NCI-H2227 treated with DMSO at 0.1 percent for 48 hours (cell line): ENCODE measurements at regions not wholly inside any gene's neighbourhood (a gene's known extent, or its start where the extent isn't known, plus 50 kb on each side); places are given as distances from the start of the nearest gene placed in this dataset.

Source experiments
- DNase-seq: peaks from one replicate; lab custom pipeline; 2025; lab: John Stamatoyannopoulos, UW

DNA sequence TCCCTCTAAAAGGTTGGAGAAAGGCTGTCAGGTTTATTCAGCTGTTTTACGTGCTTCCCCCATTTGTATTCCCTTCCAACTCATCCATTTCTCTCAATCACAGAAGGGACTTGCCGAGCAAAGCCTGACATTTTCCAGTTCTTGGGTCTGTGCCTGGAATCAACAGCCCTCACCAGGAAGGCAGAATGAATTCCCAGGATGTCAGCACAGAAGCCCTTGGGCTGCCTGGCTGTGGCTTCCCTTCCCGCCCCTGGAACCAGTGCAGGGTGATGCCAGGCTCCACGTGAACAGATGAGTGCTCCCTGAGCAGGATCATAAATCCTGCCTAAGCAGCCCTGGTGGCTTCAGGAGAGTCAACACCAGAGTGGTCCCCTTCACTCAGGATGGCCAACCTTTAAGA, 86.1 kb upstream of the CD83 start:
- no peak for DNase-seq

DNA sequence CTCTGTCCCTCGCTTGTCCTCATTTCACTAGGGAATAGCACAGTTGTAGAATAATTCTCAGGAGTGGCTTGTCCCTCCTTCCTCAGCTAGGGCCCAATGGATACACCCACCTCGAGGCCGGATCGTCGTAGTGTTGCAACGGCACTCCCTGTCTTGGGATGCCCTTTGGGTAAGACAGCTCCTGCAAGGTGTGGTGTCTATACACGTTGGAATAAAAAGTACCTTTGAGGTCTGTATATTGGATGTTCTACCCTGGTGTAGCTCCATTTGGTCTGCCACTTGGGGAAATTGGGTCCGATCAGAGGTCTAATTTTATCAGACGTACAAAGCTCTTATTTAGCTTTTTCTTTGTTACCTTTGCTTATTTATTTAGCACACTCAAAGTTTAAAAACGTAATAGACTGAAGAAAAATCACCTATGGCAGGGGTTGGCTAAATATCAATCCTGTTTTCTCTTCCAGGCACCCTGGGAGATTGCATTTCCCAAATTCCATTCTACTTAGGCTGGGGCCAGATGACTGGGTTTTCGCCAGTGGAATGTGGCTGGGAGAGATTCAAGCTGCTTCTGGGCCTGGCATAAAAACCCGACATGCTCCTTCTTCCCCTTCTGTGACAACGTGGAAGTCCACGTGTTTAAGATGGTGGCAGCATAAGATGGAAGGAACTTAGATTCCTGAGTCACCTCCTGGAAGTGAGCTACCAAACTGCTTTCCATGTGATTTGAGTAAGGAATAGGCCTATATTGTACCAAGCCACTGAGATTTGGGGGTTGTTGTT, 82.3 kb upstream of the CD83 start:
- DNase-seq, result no peak

DNA sequence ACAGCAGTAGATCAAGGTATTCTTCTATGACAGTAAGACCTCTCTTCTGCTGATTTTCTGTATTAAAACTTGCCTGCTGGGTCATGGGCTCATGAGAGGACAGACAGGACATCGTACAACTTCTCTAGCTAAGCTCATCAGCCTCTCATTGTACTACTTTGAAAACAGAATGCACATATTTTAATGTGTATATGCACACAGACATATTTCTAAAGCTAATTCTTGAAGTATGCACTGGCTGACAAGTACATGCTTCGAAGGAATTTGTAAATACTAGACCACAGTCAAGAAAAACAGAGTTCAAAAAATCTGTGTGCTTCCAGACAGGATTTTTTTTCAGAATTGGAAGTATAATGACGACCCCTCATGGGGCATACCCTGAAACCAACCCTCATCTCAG, 81.7 kb upstream of the CD83 start:
- DNase-seq, result no peak

DNA sequence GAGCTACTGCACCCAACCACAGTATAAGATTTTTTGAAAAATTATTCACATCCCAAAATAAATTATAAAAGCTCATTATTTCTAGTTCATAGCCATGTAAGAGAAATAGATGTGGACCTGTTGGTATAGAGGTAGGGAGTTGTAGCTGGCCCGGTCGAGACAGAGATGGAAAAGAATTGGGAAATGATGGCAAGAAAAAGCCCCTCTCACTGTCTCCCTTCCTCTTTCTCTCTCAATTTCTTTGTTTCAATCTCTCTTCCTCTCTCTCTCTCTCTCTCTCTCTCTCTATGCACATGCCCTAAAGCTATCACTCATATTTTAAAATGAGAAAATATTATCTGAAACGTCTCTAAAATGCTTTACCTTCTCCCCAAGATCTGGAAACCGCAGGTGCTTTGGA, 80.7 kb upstream of the CD83 start:
- DNase-seq, result no peak

DNA sequence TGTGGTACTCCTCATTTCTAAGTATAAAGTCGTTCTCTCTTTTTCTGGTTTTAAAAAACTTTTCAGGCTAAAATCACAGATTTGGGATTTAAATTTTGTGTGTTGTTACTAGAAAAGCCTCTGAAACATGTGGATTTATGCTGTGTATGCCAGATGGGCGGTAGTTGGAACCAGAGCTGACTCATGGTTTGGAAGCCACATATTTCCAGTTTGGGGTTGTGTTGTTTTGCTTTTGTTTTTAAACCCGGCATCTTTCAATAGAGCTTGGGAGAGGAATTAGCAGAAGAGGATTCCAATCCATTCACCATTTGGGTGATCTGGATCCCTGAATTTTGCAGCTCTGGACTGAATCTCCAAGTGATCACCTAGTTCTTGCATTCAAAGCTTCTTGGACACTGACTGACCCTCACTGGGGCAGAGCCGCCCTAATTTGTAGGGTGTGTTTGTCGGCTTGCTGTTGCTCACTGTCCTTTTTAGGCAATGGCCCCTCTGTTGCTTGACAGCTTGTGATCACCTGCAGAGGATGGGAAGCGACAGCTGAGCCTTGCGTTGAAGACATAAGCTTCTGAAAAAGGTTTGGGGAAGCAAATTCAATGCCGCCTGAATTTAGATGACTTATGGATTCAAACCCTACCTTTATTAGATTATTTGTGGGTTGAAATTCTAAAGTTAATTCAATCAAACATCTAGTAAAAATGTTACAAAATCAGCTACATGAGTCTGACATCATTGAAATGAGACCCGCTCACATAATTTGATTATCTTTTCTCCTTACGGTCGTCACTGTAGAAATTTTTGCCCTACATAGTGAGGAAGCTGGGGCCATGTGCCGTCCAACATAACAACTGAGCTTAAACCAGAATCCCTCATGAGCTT, 79.9 kb upstream of the CD83 start:
- DNase-seq, result no peak

DNA sequence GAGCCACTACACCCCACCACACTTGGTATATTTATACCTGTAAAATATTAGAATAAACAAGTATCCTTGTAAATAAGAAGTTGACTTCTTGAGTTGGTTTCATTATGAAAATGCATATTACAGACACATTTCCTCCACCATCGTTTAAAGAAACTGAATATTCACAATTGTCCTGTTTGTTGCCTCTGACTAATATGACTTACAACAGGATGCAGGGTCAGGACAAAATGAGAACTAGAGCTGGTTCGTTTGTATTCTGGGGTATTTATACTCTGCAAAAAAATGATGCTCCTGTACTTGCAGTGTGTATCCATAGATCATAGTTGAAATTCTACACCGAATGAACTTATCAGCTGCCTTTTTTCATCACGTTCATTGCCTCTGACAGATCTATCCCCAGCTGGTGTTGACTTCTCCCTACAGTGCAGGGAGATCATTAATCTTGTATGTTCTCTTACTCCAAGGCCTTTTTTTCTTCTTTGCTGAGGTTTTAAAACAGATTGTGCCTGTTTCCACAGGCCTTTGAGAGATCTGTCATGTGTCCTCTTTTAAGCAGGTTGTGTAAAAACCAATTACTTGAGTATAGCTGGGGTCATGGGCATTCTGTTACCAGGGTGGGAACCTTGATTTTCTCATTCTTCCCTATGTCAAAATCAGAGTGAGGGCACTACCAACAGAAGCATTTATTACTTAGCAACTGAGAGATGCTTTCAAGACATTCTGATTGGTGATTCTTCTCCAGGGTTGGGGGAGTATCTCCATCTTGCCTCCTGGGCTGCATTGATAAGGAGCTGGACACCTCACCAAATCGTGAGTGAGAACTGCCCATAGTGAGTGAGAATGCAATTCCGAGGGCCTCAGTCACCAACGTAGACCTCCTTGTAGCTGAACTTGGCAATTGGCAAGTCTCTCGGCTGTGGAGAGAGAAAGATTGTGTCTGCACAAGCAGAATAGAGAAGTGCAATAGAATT, 78.8 kb upstream of the CD83 start:
- no peak for DNase-seq

DNA sequence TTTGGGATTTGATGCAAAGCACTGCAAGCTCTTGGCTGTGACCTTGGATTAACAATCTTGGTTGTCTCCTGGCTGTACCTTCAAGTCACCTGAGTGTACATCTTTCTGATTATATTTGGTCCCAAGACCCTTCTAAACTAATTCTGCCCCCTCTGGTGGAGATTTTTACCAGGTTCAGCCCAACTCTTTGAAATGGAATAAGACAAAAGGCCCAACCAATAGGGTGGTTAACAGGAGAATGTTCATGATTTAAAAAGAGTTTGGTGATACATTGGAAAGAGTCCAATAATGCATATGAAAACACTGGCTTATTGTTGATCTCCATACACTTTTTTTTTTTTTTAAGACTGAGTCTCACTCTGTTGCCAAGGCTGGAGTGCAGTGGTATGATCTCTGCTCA, 77.5 kb upstream of the CD83 start:
- no peak for DNase-seq

DNA sequence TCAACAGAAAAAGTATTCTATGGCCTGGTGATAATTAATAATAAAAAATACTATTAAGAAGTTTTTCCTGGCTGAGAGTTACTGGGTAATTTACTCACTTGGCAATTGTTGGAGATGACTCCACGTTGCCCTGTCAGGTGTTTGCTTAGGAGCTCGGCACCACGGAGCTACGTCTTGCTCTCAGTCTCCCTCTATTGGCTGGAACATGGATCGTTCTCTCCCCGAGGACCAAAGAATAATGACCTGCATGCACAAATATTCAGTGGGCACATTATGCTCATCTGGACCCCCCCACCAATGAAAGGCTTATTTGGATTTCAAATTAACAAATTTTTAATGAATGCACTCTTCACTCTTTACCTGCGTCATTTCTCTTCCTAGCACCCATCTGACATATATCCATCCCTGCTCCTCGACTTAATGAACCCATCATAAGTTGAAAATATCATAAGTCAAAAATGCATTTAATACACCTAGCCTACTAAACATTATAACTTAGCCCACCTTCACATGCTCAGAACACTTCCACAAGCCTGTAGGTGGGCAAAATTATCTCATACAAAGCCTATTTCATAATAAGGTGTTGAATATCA, 71.0 kb upstream of the CD83 start:
- peak; percentile 41 for DNase-seq

DNA sequence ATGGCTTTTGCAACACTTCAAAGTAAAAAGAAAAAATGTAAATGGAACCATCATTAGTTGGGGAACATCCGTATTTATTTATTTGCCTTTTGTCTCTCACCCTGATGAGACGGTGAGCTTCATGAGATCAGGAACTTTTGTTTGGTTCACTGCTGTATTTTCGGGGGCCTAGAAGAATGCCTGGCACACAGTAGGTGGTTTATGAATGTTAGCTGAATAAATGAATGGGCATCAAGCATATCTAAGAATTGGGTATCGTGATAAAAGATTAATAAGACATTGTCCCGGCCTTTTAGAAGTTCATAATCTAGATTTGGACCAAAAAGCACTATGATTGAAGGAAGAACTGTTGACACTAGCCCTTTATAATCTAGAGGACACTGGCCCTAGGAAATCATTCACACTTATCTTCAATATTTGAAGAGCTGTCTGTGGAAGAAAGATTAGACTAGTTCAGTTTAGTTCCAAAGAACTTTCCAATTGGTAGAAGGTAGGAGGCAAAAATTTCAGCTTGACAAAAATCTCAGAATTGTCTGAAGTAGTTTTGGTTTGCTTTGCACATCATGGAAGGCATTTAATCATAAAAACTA, 70.3 kb upstream of the CD83 start:
- DNase-seq, result no peak

DNA sequence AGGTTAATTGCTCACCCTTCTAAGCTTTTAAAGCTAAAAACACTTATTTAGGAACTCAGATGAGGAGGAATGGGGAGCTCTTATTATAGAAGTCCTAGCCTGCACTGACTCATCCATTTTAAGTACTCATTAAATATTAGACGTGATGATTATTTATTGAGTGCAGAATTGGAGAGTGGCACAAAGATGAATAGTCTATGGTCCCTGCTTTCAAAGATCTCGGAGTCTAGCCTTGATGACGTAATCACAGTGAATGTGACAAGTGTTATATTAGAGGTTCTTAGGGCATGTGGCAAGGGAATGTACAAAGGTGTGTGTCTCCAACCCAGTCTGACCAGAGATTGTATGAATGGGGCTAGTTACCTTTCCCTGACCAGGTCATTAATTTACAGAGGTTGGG, 68.7 kb upstream of the CD83 start:
- no peak for DNase-seq

DNA sequence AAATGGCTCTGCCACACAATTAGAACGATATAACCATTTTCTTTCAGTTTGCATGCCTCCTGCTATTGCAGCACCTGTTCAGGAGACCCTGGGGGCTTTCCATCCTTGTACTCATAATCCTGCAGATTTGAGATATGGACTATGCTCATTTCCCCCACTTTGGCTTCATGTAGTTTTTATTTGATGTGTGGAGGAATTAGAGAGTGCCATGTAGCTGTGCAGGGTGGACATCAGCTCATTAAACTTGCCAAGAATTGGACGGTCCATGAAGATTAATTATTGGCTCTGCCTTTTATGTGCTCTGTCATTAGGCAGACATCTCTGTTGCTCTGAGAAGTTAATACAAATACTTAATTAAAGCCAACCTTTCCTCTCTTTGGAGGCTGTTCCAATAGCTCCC, 66.2 kb upstream of the CD83 start:
- no peak for DNase-seq

DNA sequence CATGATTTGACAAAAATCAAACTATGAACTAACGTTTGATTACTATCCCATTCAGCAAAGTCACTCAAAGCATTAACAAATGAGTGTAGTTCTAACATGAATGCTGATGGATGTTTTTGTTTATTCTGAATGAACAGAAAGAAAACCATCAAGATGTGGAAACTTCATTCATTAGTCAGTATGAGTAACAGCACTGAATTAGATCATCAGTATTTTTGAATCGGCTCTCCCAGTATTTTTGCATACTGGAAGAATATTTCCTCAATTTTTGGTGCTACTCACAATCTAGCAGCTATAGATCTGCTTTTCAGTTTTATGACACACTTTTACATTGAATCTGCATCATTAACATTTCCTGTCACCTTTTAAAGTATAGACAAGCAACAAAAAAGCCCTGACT, 63.8 kb upstream of the CD83 start:
- no peak for DNase-seq

DNA sequence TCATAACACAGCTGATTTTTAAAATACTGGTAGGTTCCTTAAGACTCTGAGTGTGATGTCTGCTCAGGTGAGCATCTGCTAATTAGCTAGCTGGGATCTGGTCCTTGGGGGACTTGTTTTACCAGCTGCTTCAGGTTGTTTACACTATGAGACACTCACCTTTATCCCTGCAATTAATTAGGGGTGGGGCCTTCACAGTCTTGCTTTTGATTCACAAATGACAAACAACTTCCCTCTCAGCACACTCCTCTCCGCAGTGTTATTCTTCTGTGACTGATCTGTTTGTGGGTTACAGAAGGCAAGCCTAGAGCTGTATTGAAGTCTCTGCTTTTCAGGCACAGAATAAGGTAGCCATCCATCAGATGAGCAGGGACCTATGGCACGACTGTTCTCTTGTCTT, 62.0 kb upstream of the CD83 start:
- no peak for DNase-seq

DNA sequence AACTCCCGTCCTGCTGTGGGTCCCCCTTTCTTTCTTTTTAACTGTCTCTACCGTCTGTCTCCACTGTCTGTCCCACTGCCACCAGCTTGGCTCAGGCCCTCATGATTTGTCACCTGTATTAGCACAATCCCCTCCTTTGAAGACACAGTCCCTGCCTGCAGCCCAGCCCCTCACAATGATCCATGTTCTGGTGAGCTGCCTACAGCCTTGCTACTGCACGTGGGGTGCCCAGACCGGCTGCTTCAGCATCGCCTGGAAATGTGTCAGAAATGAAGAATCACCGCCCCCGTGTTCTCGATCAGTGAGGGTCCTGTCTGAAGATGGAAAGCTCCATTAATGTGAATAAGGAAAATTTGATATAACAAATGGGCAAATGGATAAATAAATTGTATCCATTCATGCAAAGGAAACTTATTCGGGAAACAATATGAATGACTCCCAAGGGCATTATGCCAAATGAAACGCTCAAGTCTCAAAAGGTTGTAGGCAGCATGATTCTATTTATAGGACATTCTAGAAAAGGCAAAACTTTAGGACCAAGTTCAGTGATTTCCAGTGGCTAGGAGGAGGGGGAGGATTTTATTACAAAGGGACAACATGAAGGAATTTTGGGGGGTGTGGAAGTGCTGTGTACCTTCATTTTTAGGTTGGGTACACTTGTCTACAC, 59.4 kb upstream of the CD83 start:
- DNase-seq, result no peak

DNA sequence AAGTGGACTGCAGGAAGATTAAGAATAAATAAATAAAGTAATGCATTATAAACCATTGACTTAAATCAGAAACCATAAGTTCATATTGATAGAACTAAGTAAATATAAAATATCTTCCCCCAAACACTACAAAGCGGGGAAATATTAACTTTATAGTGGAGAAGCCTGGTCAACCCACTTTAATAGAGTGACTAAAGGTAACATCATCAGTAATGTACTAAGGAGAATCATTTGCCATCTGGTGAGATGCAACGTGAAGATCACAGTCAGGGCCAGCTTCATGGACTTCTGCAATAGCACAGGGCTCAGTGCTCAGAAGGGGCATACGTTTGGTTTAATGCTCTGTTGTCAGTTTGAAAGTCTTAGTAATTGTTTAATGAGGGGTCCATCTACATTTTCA, 58.8 kb upstream of the CD83 start:
- DNase-seq, result no peak

DNA sequence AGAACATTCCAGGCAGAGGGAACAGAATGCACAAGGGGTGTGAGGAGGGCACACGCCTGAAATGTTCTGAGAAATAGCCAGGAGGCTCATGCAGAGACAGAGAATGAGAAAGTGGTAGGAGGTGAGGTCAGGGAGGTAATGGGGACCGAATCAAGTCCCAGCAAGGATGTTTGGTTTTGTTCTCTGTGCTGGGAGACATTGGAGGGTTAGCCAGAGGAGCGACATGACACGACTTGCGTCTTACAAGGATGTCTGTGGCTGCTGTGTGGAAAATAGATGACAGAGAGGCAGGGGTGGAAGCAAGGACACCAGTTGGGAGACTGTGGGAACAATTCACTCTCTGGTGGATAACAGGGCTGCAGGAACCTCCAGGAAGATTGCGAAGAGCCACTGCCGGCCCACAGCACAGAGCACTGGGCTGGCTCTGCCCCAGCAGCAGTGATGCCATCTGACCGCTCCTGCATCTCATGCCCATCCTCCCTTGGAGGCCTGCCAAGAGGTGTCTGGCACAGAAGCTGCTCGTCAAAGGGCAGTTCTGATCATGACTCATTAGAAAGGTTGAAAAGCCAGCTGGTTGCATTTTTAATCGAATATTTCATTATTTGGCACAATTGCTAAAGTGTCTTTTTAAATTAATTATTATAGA, 57.7 kb upstream of the CD83 start:
- DNase-seq, result no peak

DNA sequence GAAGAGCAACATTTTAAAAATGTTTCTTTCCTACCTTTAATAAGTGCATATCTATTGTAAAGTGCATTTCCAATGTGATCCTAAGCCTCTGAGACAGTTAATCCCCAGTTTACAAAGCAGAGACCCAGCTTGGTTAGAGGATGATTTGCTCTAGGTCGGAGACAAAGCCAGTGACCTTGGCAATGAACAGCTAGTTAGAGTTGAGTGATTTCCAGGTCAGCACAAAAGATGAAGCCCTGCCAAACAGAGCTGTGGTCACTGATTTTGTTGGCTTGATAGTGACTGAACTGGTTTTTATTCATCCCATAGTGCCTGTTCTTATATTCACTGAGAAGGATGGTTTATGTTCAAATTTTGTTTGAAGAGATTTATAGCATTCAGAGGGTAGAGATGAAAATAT, 56.6 kb upstream of the CD83 start:
- DNase-seq, result no peak

DNA sequence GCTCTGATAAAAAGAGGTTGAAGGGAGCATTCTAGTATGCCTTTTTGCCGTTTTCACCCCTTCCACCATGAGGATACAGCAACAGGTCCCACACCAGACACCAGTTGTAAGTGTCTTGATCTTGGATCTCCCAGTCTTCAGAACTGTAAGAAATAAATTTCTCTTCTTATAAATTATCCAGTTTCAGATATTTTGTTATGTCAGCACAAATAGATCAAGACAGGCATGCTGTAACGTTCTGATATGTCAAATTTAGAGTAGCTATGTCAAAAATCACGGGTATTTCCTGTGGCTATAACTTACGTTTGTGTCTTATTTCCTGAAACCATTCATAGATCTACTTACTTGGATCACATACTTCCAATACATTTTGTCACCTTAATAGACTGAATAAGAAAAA, 55.9 kb upstream of the CD83 start:
- DNase-seq, result no peak

DNA sequence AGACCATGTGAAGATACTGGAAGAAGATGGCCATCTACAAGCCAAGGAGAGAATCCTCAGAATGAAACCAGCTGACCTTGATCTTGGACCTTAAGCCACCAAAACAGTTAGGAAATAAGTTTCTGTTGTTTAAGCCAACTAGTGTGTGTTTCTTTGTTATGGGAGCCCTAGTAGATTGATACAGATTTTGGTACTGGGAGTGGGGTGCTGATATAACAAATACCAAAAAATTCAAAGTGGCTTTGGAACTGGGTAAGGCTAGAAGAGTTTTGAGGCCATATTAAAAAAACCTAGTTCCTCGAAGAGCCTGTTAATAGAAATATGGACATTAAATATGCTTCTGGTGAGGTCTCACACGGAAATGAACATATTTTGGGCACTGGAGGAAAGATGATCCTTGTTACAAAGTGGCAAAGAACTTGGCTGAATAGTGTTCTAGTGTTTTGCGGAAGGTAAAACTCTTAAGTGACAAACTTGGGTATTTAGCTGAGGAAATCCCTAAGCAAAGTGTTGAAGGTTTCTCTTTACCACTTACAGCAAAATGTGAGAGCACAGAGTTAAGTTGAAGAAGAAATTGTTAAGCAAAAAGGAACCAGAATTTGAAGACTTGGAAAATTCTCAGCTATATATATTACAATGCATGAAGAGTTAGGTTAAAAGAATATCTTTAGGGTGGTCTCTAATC, 55.1 kb upstream of the CD83 start:
- DNase-seq, result no peak

DNA sequence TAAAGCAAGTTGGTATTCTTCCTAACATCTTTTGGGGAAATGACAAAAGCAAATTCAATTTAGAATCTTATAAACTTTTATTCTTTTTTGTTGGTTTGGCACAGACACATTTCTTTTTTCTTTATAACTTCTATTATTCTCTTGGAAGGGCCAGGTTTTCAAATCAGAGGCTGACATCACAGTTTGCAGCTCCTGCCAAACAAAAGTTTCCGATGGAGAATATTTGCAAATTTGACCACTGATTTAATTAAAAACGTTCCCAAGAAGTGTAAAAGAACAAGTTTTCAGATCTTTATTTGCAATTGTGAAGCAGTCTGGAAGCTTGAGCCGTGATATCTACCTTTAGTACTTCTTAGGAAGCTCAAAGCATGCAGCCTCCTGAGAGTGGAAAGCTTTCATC, 53.8 kb upstream of the CD83 start:
- DNase-seq, result no peak
